T-cell (primary cell): ENCODE measurements at regions not wholly inside any gene's neighbourhood (a gene's known extent, or its start where the extent isn't known, plus 50 kb on each side); places are given as distances from the start of the nearest gene placed in this dataset.
"Not testable (repeated sequence)": the region's sequence is repeated elsewhere in the genome, so short reads cannot be mapped to it uniquely, and the experiment has no call there.

Experiments
- ATAC-seq, 4 experiments: fragments of 200-7000 bp in 3 of 4; fragments of 150-1000 bp in 1 of 4; cut with Tn5 transposase; replicated peaks in 1 of 4; 1 replicate in 3 of 4; 2 replicates in 1 of 4; pipeline ENCODE4 v1.10.0; 2021; ENCODE audit warnings: moderate library complexity in 3 of 4, mild to moderate bottlenecking in 2 of 4, moderate number of reproducible peaks in 1 of 4
- CTCF ChIA-PET, 2 donors: fragments of 300-600 bp; sonication (Branson Sonifier 250); formaldehyde crosslinking; loops; one replicate each; lab custom pipeline; 2022; ENCODE audit warnings: antibody characterized with exemption in 2 of 2; lab: Charles Lee
- POLR2A ChIA-PET, 2 donors: fragments of 300-600 bp; sonication (Branson Sonifier 250); formaldehyde crosslinking; loops; one replicate each; lab custom pipeline; 2022; ENCODE audit warnings: antibody characterized with exemption in 2 of 2; lab: Charles Lee
- DNase-seq, 35 experiments: peaks; one replicate each; pipeline versions ENCODE4 v3.0.0 to v3.0.0-alpha.2; 2013 to 2023
- H3K27ac ChIP-seq: one replicate; pipeline ENCODE4 v1.5.1; 2013; ENCODE audit warnings: low read length
- H3K27me3 ChIP-seq, 2 experiments: replicated peaks in 1 of 2; 1 replicate in 1 of 2; 2 replicates in 1 of 2; pipeline versions ENCODE4 v1.6.1 to v1.7.0; 2013; ENCODE audit warnings: low read length in 1 of 2, mixed read lengths in 1 of 2; ENCODE audit not compliant: control insufficient read depth in 2 of 2, insufficient read depth in 2 of 2; ENCODE audit errors: extremely low read depth in 1 of 2
- H3K36me3 ChIP-seq, 2 donors: 1 replicate in 1 of 2; 2 replicates in 1 of 2; pipeline versions ENCODE4 v1.6.1 to v1.7.0; 2013; ENCODE audit warnings: low read length in 1 of 2; ENCODE audit not compliant: control insufficient read depth in 2 of 2, insufficient read depth in 1 of 2; ENCODE audit errors: extremely low read depth in 1 of 2
- H3K4me1 ChIP-seq, 2 experiments: 1 replicate in 1 of 2; 2 replicates in 1 of 2; pipeline versions ENCODE4 v1.6.1 to v1.7.0; 2013; ENCODE audit warnings: low read length in 2 of 2, mixed read lengths in 1 of 2; ENCODE audit not compliant: insufficient read depth in 2 of 2, control insufficient read depth in 1 of 2; ENCODE audit errors: extremely low read depth in 1 of 2
- H3K4me3 ChIP-seq, 2 donors: 1 replicate in 1 of 2; 2 replicates in 1 of 2; pipeline versions ENCODE4 v1.5.1 to v1.7.0; 2013; ENCODE audit warnings: mild to moderate bottlenecking in 2 of 2, low read length in 1 of 2, moderate library complexity in 1 of 2; ENCODE audit not compliant: control insufficient read depth in 1 of 2; ENCODE audit errors: extremely low read depth in 1 of 2
- H3K9me3 ChIP-seq: 2 replicates; pipeline ENCODE4 v1.7.0; 2013
- H3K27ac Mint-ChIP-seq, 2 donors: one replicate each; pipeline ENCODE4 v1.8.0; 2020 to 2021; ENCODE audit warnings: mild to moderate bottlenecking in 2 of 2, mixed read lengths in 2 of 2
- H3K27me3 Mint-ChIP-seq, 2 donors: one replicate each; pipeline ENCODE4 v1.8.0; 2021 to 2022; ENCODE audit warnings: mixed read lengths in 2 of 2
- H3K36me3 Mint-ChIP-seq: one replicate; pipeline ENCODE4 v1.8.0; 2021; ENCODE audit warnings: mixed read lengths
- H3K4me1 Mint-ChIP-seq, 3 donors: one replicate each; pipeline ENCODE4 v1.8.0; 2020 to 2022; ENCODE audit warnings: mixed read lengths in 3 of 3, mild to moderate bottlenecking in 1 of 3
- H3K4me3 Mint-ChIP-seq, 3 donors: one replicate each; pipeline ENCODE4 v1.8.0; 2020 to 2022; ENCODE audit warnings: mild to moderate bottlenecking in 3 of 3, mixed read lengths in 3 of 3, moderate library complexity in 3 of 3
- H3K9me3 Mint-ChIP-seq, 3 donors: one replicate each; pipeline ENCODE4 v1.8.0; 2020 to 2022; ENCODE audit warnings: mixed read lengths in 3 of 3
- WGBS: methylation state at CpG from one replicate; pipeline ENCODE4 v1.1.5; 2013; ENCODE audit warnings: missing lambda C conversion rate; ENCODE audit not compliant: insufficient coverage; 5-methylcytosine and 5-hydroxymethylcytosine counted together

GRCh38 chr20:12535316-12535715, 473.5 kb upstream of the SPTLC3 start:
- H3K36me3 ChIP-seq: no peaks in the 10 kb centered on the region
- ATAC-seq (no peak), DNase-seq (no peak)
- H3K27me3 Mint-ChIP-seq: no peaks in the 10 kb centered on the region
- ChIA-PET POLR2A (no interaction called here), CTCF (no interaction called here)
- no peak overlapping the region for H3K27ac ChIP-seq
- 17% methylated on average over 1 of the region's 1 CpG for WGBS
- H3K9me3 ChIP-seq: no peaks in the 10 kb centered on the region
- no peaks in the 10 kb centered on the region for H3K36me3 Mint-ChIP-seq
- no peak overlapping the region for H3K27ac Mint-ChIP-seq
- no peak overlapping the region for H3K4me3 Mint-ChIP-seq
- no peaks in the 10 kb centered on the region for H3K27me3 ChIP-seq
- H3K9me3 Mint-ChIP-seq: peaks cover 6 to 22% (median 9%) of the 10 kb centered on the region in 3 donors
- H3K4me1 ChIP-seq: no peaks in the 10 kb centered on the region
- H3K4me3 ChIP-seq: no peak overlapping the region
- H3K4me1 Mint-ChIP-seq: no peaks in the 10 kb centered on the region

GRCh38 chr20:12535770-12536169, 473.0 kb upstream of the SPTLC3 start:
- H3K4me3 Mint-ChIP-seq: no peak overlapping the region
- no peak overlapping the region for H3K27ac Mint-ChIP-seq
- Histone ChIP-seq H3K4me1 (no peaks in the 10 kb centered on the region), H3K27me3 (no peaks in the 10 kb centered on the region), H3K27ac (no peak overlapping the region), H3K36me3 (no peaks in the 10 kb centered on the region), H3K4me3 (no peak overlapping the region), H3K9me3 (no peaks in the 10 kb centered on the region)
- H3K27me3 Mint-ChIP-seq: no peaks in the 10 kb centered on the region
- CTCF ChIA-PET: no interaction called here
- ATAC-seq: no peak
- H3K9me3 Mint-ChIP-seq: peaks cover 6 to 22% (median 11%) of the 10 kb centered on the region in 3 donors
- DNase-seq: no peak
- WGBS: no CpG with 5 or more reads among the region's 2 CpGs
- POLR2A ChIA-PET: no interaction called here
- no peaks in the 10 kb centered on the region for H3K36me3 Mint-ChIP-seq
- H3K4me1 Mint-ChIP-seq: no peaks in the 10 kb centered on the region

GRCh38 chr20:12554426-12554825, 454.3 kb upstream of the SPTLC3 start:
- no peaks in the 10 kb centered on the region for H3K27me3 ChIP-seq
- ATAC-seq (no peak), DNase-seq (no peak)
- Mint-ChIP-seq H3K9me3 (peaks cover 0 to 7% (median 2%) of the 10 kb centered on the region in 3 donors), H3K27ac (no peak overlapping the region), H3K4me1 (no peaks in the 10 kb centered on the region), H3K27me3 (no peaks in the 10 kb centered on the region), H3K4me3 (no peak overlapping the region), H3K36me3 (no peaks in the 10 kb centered on the region)
- WGBS: no CpG with 5 or more reads among the region's 2 CpGs
- ChIA-PET POLR2A (no interaction called here), CTCF (no interaction called here)
- no peaks in the 10 kb centered on the region for H3K4me1 ChIP-seq
- H3K9me3 ChIP-seq: no peaks in the 10 kb centered on the region
- no peaks in the 10 kb centered on the region for H3K36me3 ChIP-seq
- no peak overlapping the region for H3K27ac ChIP-seq
- no peak overlapping the region for H3K4me3 ChIP-seq

- whole genome bisulfite sequencing: no CpG with 5 or more reads among the region's 1 CpG
- CTCF ChIA-PET: no interaction called here
Observed at GRCh38 chr20:12555369-12555768, 453.4 kb upstream of the SPTLC3 start.

GRCh38 chr20:12555849-12556248, 452.9 kb upstream of the SPTLC3 start:
- H3K27me3 ChIP-seq, H3K4me3 ChIP-seq, H3K27ac ChIP-seq, H3K4me3 Mint-ChIP-seq, H3K9me3 ChIP-seq, POLR2A ChIA-PET, H3K4me1 ChIP-seq, CTCF ChIA-PET, ATAC-seq, H3K36me3 Mint-ChIP-seq, H3K27me3 Mint-ChIP-seq, H3K4me1 Mint-ChIP-seq, H3K27ac Mint-ChIP-seq, H3K9me3 Mint-ChIP-seq, DNase-seq, H3K36me3 ChIP-seq: not testable (repeated sequence)
- 79% methylated on average over 6 of the region's 12 CpGs for WGBS

More at GRCh38 chr20:12555369-12555768, 453.4 kb upstream of the SPTLC3 start:
- Histone ChIP-seq H3K27me3 (no peaks in the 10 kb centered on the region), H3K4me1 (no peaks in the 10 kb centered on the region), H3K36me3 (no peaks in the 10 kb centered on the region), H3K9me3 (no peaks in the 10 kb centered on the region), H3K4me3 (no peak overlapping the region), H3K27ac (no peak overlapping the region)
- H3K27ac Mint-ChIP-seq: no peak overlapping the region
- peaks cover 0 to 7% (median 3%) of the 10 kb centered on the region in 3 donors for H3K9me3 Mint-ChIP-seq
- H3K4me1 Mint-ChIP-seq: no peaks in the 10 kb centered on the region
- ATAC-seq (no peak), DNase-seq (no peak)
- POLR2A ChIA-PET: no interaction called here
- H3K4me3 Mint-ChIP-seq: no peak overlapping the region
- H3K36me3 Mint-ChIP-seq: no peaks in the 10 kb centered on the region
- no peaks in the 10 kb centered on the region for H3K27me3 Mint-ChIP-seq

GRCh38 chr20:12557224-12557623, 451.5 kb upstream of the SPTLC3 start:
- CTCF ChIA-PET: no interaction called here
- Mint-ChIP-seq H3K9me3 (peaks cover 1 to 7% (median 6%) of the 10 kb centered on the region in 3 donors), H3K4me3 (no peak overlapping the region), H3K36me3 (no peaks in the 10 kb centered on the region), H3K27me3 (no peaks in the 10 kb centered on the region), H3K27ac (no peak overlapping the region), H3K4me1 (no peaks in the 10 kb centered on the region)
- Histone ChIP-seq H3K27ac (no peak overlapping the region), H3K4me1 (no peaks in the 10 kb centered on the region), H3K36me3 (no peaks in the 10 kb centered on the region), H3K27me3 (no peaks in the 10 kb centered on the region), H3K4me3 (no peak overlapping the region), H3K9me3 (no peaks in the 10 kb centered on the region)
- POLR2A ChIA-PET: no interaction called here
- ATAC-seq (no peak), DNase-seq (no peak)

- 100% methylated on average over 1 of the region's 4 CpGs for WGBS
- CTCF ChIA-PET: no interaction called here
- H3K4me3 Mint-ChIP-seq: no peak overlapping the region
Observed at GRCh38 chr20:12564979-12565378, 443.8 kb upstream of the SPTLC3 start.

More at GRCh38 chr20:12564979-12565378, 443.8 kb upstream of the SPTLC3 start:
- POLR2A ChIA-PET: no interaction called here
- no peaks in the 10 kb centered on the region for H3K36me3 Mint-ChIP-seq
- no peaks in the 10 kb centered on the region for H3K27me3 Mint-ChIP-seq
- Histone ChIP-seq H3K4me3 (no peak overlapping the region), H3K4me1 (no peaks in the 10 kb centered on the region), H3K27me3 (no peaks in the 10 kb centered on the region), H3K36me3 (no peaks in the 10 kb centered on the region), H3K27ac (no peak overlapping the region), H3K9me3 (no peaks in the 10 kb centered on the region)
- no peak overlapping the region for H3K27ac Mint-ChIP-seq
- no peak for DNase-seq
- no peak for ATAC-seq
- peaks cover 6 to 11% (median 10%) of the 10 kb centered on the region in 3 donors for H3K9me3 Mint-ChIP-seq
- no peaks in the 10 kb centered on the region for H3K4me1 Mint-ChIP-seq
